Osteocyte (in vitro differentiated cells): ENCODE measurements at regions not wholly inside any gene's neighbourhood (a gene's known extent, or its start where the extent isn't known, plus 50 kb on each side); places are given as distances from the start of the nearest gene placed in this dataset.
A peak's percentile ranks its signal among the peaks of the same experiment; 100 is the strongest.

Experiments
- DNase-seq: peaks from one replicate; pipeline ENCODE4 v3.0.0; 2021; ENCODE audit warnings: mixed read lengths; ENCODE audit not compliant: unreplicated experiment; ENCODE audit errors: extremely low spot score
- H3K27ac Mint-ChIP-seq: one replicate; pipeline ENCODE4 v1.8.0; 2021; ENCODE audit warnings: mild to moderate bottlenecking, mixed read lengths; ENCODE audit not compliant: unreplicated experiment
- H3K27me3 Mint-ChIP-seq: one replicate; pipeline ENCODE4 v1.8.0; 2021; ENCODE audit warnings: mixed read lengths; ENCODE audit not compliant: unreplicated experiment
- H3K36me3 Mint-ChIP-seq: one replicate; pipeline ENCODE4 v1.8.0; 2021; ENCODE audit warnings: mixed read lengths; ENCODE audit not compliant: unreplicated experiment
- H3K4me1 Mint-ChIP-seq: one replicate; pipeline ENCODE4 v1.8.0; 2021; ENCODE audit warnings: mixed read lengths; ENCODE audit not compliant: unreplicated experiment
- H3K4me3 Mint-ChIP-seq: one replicate; pipeline ENCODE4 v1.8.0; 2021; ENCODE audit warnings: mild to moderate bottlenecking, moderate library complexity, mixed read lengths; ENCODE audit not compliant: unreplicated experiment
- H3K9me3 Mint-ChIP-seq: one replicate; pipeline ENCODE4 v1.8.0; 2021; ENCODE audit warnings: mixed read lengths; ENCODE audit not compliant: unreplicated experiment
- CTCF ChIP-seq: fragments of 200-600 bp; sonication (generic); IDR thresholded peaks from 2 replicates; pipeline ENCODE4 v1.5.0; 2021; ENCODE audit warnings: antibody characterized with exemption, mild to moderate bottlenecking, moderate library complexity

- Mint-ChIP-seq H3K9me3 (peaks cover 16% of the 10 kb centered on the region), H3K27ac (peak overlapping the region; percentile 78), H3K4me1 (peaks cover 33% of the 10 kb centered on the region), H3K27me3 (peaks cover 5% of the 10 kb centered on the region), H3K4me3 (no peak overlapping the region), H3K36me3 (no peaks in the 10 kb centered on the region)
- DNase-seq = no peak
- TF ChIP-seq CTCF = no peak
Observed at GRCh38 chr3:1609416-1609815, 489.2 kb upstream of the CNTN4 start.

GRCh38 chr3:1611824-1612223 is 486.8 kb upstream of the CNTN4 start:
- Mint-ChIP-seq H3K4me1 (peaks cover 41% of the 10 kb centered on the region), H3K9me3 (peaks cover 13% of the 10 kb centered on the region), H3K27ac (no peak overlapping the region), H3K36me3 (no peaks in the 10 kb centered on the region), H3K27me3 (peaks cover 6% of the 10 kb centered on the region), H3K4me3 (no peak overlapping the region)
- TF ChIP-seq CTCF = no peak
- DNase-seq = no peak

GRCh38 chr3:1613962-1614361 is 484.7 kb upstream of the CNTN4 start:
- peaks cover 6% of the 10 kb centered on the region for H3K27me3 Mint-ChIP-seq
- H3K4me1 Mint-ChIP-seq = peaks cover 37% of the 10 kb centered on the region
- H3K27ac Mint-ChIP-seq = no peak overlapping the region
- no peaks in the 10 kb centered on the region for H3K36me3 Mint-ChIP-seq
- no peak for DNase-seq
- H3K9me3 Mint-ChIP-seq = peaks cover 10% of the 10 kb centered on the region
- no peak overlapping the region for H3K4me3 Mint-ChIP-seq
- TF ChIP-seq CTCF = no peak

GRCh38 chr3:1616744-1617143 is 481.9 kb upstream of the CNTN4 start:
- TF ChIP-seq CTCF = no peak
- H3K27ac Mint-ChIP-seq = peak overlapping the region; percentile 17
- H3K27me3 Mint-ChIP-seq = peaks cover 6% of the 10 kb centered on the region
- H3K4me3 Mint-ChIP-seq = no peak overlapping the region
- H3K4me1 Mint-ChIP-seq = peaks cover 14% of the 10 kb centered on the region
- peaks cover 10% of the 10 kb centered on the region for H3K9me3 Mint-ChIP-seq
- DNase-seq = no peak
- H3K36me3 Mint-ChIP-seq = no peaks in the 10 kb centered on the region

- Mint-ChIP-seq H3K36me3 (no peaks in the 10 kb centered on the region), H3K27me3 (peaks cover 4% of the 10 kb centered on the region), H3K27ac (no peak overlapping the region), H3K4me3 (no peak overlapping the region), H3K9me3 (peaks cover 11% of the 10 kb centered on the region), H3K4me1 (peaks cover 3% of the 10 kb centered on the region)
- TF ChIP-seq CTCF = no peak
- DNase-seq = no peak
Observed at GRCh38 chr3:1623896-1624295, 474.8 kb upstream of the CNTN4 start.
